Forelimb muscle (tissue), 1 donor: ENCODE measurements at regions not wholly inside any gene's neighbourhood (a gene's known extent, or its start where the extent isn't known, plus 50 kb on each side); places are given as distances from the start of the nearest gene placed in this dataset.
A peak's percentile ranks its signal among the peaks of the same experiment; 100 is the strongest.

Experiments used
- DNase-seq: peaks from one replicate; pipeline ENCODE4 v3.0.0-alpha.2; 2013; ENCODE audit warnings: low read depth

- DNase-seq = peak; percentile 20
These were observed 286.8 kb downstream of the LMO4 start for GRCh38 chr1:87615491-87615890.

- DNase-seq = peak; percentile 20
These were observed 287.2 kb downstream of the LMO4 start for GRCh38 chr1:87615901-87616300.

GRCh38 chr1:87620807-87621206, 292.1 kb downstream of the LMO4 start:
- DNase-seq = no peak

- DNase-seq = no peak
These were observed 301.0 kb downstream of the LMO4 start for GRCh38 chr1:87629673-87630072.

GRCh38 chr1:87632232-87632631, 303.6 kb downstream of the LMO4 start:
- no peak for DNase-seq

GRCh38 chr1:87636198-87636892, 307.7 kb downstream of the LMO4 start:
- DNase-seq = no peak

- DNase-seq = no peak
These were observed 310.0 kb downstream of the LMO4 start for GRCh38 chr1:87638636-87639035.

GRCh38 chr1:87641996-87642395, 313.3 kb downstream of the LMO4 start:
- no peak for DNase-seq

GRCh38 chr1:87642581-87643221, 314.0 kb downstream of the LMO4 start:
- DNase-seq = no peak

- no peak for DNase-seq
These were observed 315.4 kb downstream of the LMO4 start for GRCh38 chr1:87644033-87644578.

- DNase-seq = no peak
These were observed 316.0 kb downstream of the LMO4 start for GRCh38 chr1:87644579-87645190.

- no peak for DNase-seq
These were observed 318.9 kb downstream of the LMO4 start for GRCh38 chr1:87647430-87648177.

- no peak for DNase-seq
These were observed 319.8 kb downstream of the LMO4 start for GRCh38 chr1:87648323-87649119.

- DNase-seq = no peak
These were observed 321.6 kb downstream of the LMO4 start for GRCh38 chr1:87650306-87650705.

- no peak for DNase-seq
These were observed 323.5 kb downstream of the LMO4 start for GRCh38 chr1:87652176-87652575.

- DNase-seq = no peak
These were observed 336.5 kb downstream of the LMO4 start for GRCh38 chr1:87665151-87665550.

- no peak for DNase-seq
These were observed 338.0 kb downstream of the LMO4 start for GRCh38 chr1:87666681-87667080.

GRCh38 chr1:87669674-87670073, 341.0 kb downstream of the LMO4 start:
- no peak for DNase-seq

- DNase-seq = no peak
These were observed 344.6 kb downstream of the LMO4 start for GRCh38 chr1:87673309-87673708.

- DNase-seq = no peak
These were observed 345.1 kb downstream of the LMO4 start for GRCh38 chr1:87673748-87674147.

- DNase-seq = no peak
These were observed 346.1 kb downstream of the LMO4 start for GRCh38 chr1:87674791-87675190.
